ENCODE measurements at regions not wholly inside any gene's neighbourhood (a gene's known extent, or its start where the extent isn't known, plus 50 kb on each side); places are given as distances from the start of the nearest gene placed in this dataset.
"Not testable (repeated sequence)": the region's sequence is repeated elsewhere in the genome, so short reads cannot be mapped to it uniquely, and the experiment has no call there.

- DNase-seq, result no peak
Measured at GRCh38 chr13:63344711-63345110, 1929.1 kb upstream of the PCDH20 start.

DNA sequence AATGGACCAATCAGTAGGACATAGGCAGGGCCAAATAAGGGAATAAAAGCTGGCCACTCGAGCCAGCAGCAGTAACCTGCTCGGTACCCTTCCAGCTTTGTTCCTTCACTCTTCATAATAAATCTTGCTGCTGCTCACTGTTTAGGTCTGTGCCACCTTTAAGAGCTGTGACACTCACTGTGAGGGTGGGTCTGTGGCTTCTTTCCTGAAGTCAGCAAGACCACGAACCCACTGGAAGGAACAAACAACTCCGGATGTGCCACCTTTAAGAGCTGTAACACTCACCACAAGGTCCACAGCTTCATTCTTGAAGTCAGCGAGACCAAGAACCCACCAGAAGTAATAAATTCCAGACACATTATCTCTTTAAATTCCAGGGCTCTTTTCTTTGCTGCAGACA lies 1922.3 kb upstream of the PCDH20 start:
- no peak for DNase-seq

- no peak for DNase-seq
Measured at GRCh38 chr13:63337041-63337440, 1921.4 kb upstream of the PCDH20 start.

DNA sequence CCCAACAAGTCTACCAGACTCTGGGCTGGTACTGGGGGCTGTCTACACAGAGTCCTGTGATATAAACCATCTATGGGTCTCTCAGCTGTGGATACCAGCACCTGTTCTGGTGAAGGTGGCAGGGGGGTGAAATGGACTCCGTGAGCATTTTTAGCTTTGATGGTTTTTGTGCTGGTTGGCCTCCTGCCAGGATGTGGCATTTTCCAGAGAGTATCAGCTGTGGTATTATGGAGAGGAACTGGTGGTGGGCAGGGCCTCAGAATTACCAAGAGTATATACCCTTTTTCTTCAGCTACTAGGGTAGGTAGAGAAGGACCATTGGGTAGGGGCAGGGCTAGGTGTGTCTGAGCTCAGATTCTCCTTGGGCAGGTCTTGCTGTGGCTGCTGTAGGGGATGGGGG lies 1920.9 kb upstream of the PCDH20 start:
- DNase-seq, result no peak

- no peak for DNase-seq
Measured at GRCh38 chr13:63327584-63327983, 1911.9 kb upstream of the PCDH20 start.

GRCh38 chr13:63323441-63323840 lies 1907.8 kb upstream of the PCDH20 start:
- no peak for DNase-seq

DNA sequence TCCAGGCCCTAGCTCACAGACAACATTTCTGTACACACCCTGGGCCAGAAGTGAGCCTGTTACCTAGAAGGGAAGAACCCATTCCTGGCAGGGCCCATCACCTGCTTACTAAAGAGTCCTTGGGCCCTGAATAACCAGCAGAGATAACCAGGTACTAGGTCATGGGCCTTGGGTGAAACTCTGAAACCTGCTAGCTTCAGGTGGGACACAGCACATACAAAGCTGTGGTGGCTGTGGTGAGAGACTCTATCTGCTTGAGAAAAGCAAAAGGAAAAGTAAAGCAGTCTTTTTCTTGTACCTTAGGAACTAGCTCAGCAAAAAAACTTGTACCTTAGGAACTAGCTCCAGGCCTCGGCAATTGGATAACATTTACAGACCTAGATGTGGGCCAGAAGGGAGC lies 1895.9 kb upstream of the PCDH20 start:
- DNase-seq, result no peak

DNA sequence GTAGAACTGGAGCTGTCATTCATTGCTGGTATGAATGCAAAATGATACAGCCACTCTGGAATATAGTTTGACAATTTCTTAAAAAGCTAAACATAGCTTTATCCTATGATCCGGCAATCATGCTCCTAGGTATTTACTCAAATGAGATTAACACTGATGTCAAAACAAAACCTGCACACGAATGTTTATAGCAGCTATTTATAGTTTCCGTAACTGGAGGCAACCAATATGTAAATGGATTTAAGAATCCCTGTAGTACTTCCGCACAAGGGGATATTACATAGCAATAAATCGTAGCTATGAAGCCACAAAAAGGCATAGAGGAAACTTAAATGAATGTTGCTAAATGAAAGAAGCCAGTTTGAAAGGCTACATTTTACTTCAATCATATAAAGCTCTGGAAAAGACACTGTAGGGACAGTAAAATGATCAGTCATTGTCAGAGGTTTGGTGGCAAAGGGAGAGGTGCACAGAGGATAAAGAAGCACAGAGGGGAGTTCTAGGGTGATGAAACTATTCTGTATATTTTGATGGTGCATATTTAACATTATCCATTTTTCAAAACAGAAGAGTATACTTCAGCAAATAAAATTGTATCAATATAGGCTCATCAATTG lies 1893.0 kb upstream of the PCDH20 start:
- no peak for DNase-seq

- no peak for DNase-seq
Measured at GRCh38 chr13:63307228-63307627, 1891.6 kb upstream of the PCDH20 start.

GRCh38 chr13:63305641-63306133 lies 1890.0 kb upstream of the PCDH20 start:
- DNase-seq, result no peak

GRCh38 chr13:63304497-63304896 lies 1888.8 kb upstream of the PCDH20 start:
- no peak for DNase-seq

DNA sequence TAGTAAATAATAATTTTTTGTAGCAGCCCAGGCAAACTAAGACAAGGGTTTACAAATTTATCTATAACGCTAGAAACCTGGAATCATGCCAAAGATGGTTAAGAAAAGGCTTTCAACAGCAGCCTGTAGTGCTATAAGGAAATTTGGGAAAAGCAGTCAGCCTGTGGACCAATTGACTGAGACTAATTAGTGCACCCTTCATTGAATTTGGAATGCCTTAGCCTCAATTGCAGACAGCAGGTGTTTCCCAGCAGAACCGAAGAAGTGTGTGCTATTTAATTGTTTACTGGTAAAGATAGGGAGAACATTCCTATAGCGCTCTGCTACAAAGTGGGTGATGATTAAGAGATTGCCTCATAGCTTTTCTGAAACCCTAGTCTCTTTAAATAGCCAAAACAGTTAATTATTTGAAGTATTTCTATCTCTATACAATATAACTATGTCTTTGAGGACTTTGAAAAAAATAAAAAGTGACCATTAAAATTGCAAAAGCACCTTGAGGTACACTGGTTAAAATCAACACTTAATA lies 1884.3 kb upstream of the PCDH20 start:
- DNase-seq, result no peak

DNA sequence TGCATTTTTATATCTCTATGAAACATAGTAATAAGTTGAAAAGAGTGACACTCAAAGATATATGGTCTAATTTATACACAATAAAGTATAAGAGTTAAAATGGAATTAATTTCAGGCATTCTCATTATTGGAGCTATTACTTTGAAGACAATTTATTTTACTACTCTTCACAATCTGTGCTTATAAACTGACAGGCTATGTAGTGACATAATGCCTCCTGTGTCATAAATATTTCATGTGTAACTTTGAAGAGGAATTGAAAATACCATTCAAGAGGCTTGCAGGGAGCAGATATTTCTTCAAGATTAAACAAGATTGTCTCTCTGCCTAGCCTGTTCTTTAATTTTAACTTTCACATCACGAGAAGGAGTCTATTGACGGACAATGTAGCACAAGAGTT lies 1881.5 kb upstream of the PCDH20 start:
- no peak for DNase-seq

DNA sequence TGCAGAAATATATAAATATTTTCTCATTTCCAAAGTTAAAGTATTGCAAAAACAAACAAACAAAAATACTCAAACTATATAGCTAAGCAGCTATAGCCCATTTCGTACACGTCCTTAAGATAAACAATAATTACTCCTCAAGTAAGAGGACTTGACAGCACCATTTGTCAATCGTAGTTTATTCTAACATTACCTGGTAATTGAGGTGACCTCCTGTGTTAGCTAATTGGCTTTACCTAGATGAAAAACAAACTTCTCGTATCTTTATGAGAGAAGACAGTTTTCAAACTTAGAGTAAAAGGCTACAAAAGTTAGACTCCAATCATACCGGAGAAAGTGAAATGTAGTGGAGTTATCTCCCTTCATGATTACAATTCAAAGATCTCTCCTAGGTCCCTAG lies 1876.1 kb upstream of the PCDH20 start:
- no peak for DNase-seq

DNA sequence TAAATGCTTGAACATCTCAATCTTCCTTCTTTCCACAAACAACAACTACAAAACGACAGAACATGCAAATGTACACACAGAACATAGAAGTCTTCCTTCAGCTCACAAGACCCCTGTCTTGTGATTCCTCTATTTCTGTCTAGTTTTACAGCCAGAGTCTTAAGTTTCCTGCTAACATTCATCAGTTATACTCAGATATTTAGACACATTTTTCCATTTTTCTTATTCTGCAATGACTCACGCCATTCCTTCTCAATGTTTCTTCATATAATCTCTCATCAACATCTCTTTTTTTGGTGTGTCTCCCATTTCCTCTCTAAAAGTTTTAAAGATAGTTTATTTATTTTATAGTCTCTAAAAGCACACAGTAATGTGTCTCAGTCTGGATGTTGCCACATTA lies 1872.9 kb upstream of the PCDH20 start:
- no peak for DNase-seq

DNA sequence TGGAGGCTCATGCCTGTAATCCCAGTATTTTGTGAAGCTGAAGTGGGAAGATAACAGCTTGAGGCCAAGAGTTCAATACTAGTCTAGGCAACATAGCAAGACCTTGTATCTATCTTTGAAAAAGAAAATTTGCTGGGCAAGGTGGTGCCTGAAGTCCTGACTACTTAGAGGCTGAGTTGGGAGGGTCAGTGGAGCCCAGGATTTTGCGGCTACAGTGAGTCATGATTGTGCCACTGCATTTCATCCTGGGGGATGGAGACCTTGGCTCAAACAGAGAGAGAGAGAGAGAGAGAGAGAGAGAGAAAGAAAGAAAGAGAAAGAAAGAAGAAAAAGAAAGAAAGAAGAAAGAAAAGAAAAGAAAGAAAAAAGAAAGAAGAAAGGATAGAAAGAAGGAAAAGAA lies 1872.3 kb upstream of the PCDH20 start:
- DNase-seq, result no peak

DNA sequence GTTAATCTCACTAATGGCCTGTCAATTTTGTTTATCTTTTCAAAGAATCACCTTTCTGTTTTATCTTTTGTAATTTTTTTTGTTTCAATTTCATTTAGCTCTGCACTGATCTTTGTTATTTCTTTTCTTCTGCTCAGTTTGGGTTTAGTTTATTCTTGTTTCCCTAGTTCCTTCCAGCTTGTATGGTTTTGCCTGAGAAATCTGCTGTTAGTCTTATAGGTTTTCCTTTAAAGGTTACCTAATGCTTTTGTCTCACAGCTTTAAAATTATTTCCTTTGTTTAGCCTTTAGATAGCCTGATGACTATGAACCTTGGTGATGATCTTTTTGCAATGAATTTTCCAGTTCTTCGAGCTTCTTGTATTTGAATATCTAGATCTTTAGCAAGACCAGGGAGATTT lies 1869.8 kb upstream of the PCDH20 start:
- no peak for DNase-seq

GRCh38 chr13:63279136-63279535 lies 1863.5 kb upstream of the PCDH20 start:
- DNase-seq, result no peak

DNA sequence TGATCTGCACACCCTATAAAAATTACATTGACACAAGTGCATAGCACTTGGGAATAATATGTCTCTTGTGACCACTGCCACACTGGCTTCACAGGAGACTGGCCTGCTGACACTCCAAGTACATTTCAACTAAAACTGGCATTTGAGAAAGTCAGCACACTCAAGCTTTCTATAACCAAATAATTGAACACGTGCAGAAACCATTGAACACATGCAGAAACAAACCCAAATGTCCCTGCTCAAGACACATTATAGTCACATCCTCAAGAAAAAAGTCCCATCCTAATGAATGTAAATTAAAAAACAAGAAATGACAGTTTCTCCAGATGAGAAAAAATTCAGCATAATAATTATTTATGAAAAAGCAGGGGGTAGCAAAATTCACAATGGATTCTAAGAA lies 1859.1 kb upstream of the PCDH20 start:
- no peak for DNase-seq

- no peak for DNase-seq
Measured at GRCh38 chr13:63249411-63250187, 1834.0 kb upstream of the PCDH20 start.

GRCh38 chr13:63236667-63237396 lies 1821.2 kb upstream of the PCDH20 start:
- not testable (repeated sequence) for DNase-seq

- DNase-seq, result not testable (repeated sequence)
Measured at GRCh38 chr13:63218596-63218995, 1802.9 kb upstream of the PCDH20 start.

DNA sequence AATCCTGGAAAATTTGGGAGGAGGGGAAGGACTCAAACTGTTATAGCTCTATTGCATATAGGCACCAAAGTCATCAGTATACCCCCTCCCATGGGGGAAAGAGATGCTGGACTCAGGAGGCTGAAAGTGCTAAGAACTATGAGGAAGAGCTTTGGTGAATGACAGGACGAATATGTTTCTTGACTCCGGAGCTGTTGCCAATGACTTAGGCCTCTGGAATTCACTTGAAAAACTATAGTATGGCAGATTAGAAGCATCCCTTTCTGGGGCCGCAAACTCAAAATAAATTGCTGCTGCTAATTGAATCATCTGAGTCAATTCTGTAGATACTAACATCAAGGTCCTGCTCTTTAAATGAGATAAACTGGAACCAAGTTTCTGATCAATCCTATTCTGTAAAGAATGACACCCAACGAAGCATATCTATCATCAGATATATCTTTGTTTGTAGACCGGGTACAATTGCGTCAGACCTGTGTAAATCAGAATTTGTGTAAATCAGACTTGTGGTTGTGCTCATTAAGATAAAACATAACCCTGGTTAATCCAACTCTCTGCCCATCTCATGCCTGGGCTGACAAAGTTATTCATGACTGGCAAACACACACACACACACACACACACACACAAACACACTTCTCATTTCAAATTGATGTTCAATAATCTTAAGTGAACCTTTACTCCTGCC lies 1793.8 kb upstream of the PCDH20 start:
- no peak for DNase-seq

All from NCI-H1694 treated with DMSO at 0.1 percent for 48 hours (cell line).